H7 (cell line): ENCODE measurements at regions not wholly inside any gene's neighbourhood (a gene's known extent, or its start where the extent isn't known, plus 50 kb on each side); places are given as distances from the start of the nearest gene placed in this dataset.

Experiments used
- DNase-seq: peaks from one replicate; pipeline ENCODE4 v3.0.0; 2012
- H3K27me3 ChIP-seq: 2 replicates; pipeline ENCODE4 v1.6.0; 2011; ENCODE audit warnings: mild to moderate bottlenecking, low read length; ENCODE audit not compliant: control insufficient read depth, insufficient read depth
- H3K36me3 ChIP-seq: replicated peaks from 2 replicates; pipeline ENCODE4 v1.5.1; 2011; ENCODE audit warnings: low read length; ENCODE audit not compliant: control insufficient read depth, insufficient read depth
- H3K4me3 ChIP-seq: 2 replicates; pipeline ENCODE4 v1.5.1; 2011; ENCODE audit warnings: low read depth, mild to moderate bottlenecking, control low read depth, low read length, moderate library complexity; ENCODE audit not compliant: insufficient read depth

- Histone ChIP-seq H3K27me3 (no peaks in the 10 kb centered on the region), H3K4me3 (no peak overlapping the region), H3K36me3 (no peaks in the 10 kb centered on the region)
- DNase-seq, result no peak
Observed at GRCh38 chr1:82907313-82907712, 1091.6 kb downstream of the TTLL7 start.

- no peak for DNase-seq
- Histone ChIP-seq H3K4me3 (no peak overlapping the region), H3K27me3 (no peaks in the 10 kb centered on the region), H3K36me3 (no peaks in the 10 kb centered on the region)
Observed at GRCh38 chr1:82903626-82904025, 1095.3 kb downstream of the TTLL7 start.

GRCh38 chr1:82901561-82901960 is 1097.4 kb downstream of the TTLL7 start:
- no peak for DNase-seq
- H3K4me3 ChIP-seq, result no peak overlapping the region
- no peaks in the 10 kb centered on the region for H3K36me3 ChIP-seq
- no peaks in the 10 kb centered on the region for H3K27me3 ChIP-seq

GRCh38 chr1:82901118-82901517 is 1097.8 kb downstream of the TTLL7 start:
- Histone ChIP-seq H3K27me3 (no peaks in the 10 kb centered on the region), H3K4me3 (no peak overlapping the region), H3K36me3 (no peaks in the 10 kb centered on the region)
- no peak for DNase-seq

GRCh38 chr1:82899017-82899416 is 1098.3 kb downstream of the ADGRL2 start:
- Histone ChIP-seq H3K27me3 (no peaks in the 10 kb centered on the region), H3K4me3 (no peak overlapping the region), H3K36me3 (no peaks in the 10 kb centered on the region)
- DNase-seq, result no peak

- Histone ChIP-seq H3K36me3 (no peaks in the 10 kb centered on the region), H3K27me3 (no peaks in the 10 kb centered on the region), H3K4me3 (no peak overlapping the region)
- no peak for DNase-seq
Observed at GRCh38 chr1:82897549-82897948, 1096.8 kb downstream of the ADGRL2 start.

GRCh38 chr1:82896036-82896435 is 1095.3 kb downstream of the ADGRL2 start:
- no peak overlapping the region for H3K4me3 ChIP-seq
- no peaks in the 10 kb centered on the region for H3K36me3 ChIP-seq
- H3K27me3 ChIP-seq, result no peaks in the 10 kb centered on the region
- DNase-seq, result no peak

- no peaks in the 10 kb centered on the region for H3K27me3 ChIP-seq
- no peaks in the 10 kb centered on the region for H3K36me3 ChIP-seq
- no peak for DNase-seq
- H3K4me3 ChIP-seq, result no peak overlapping the region
Observed at GRCh38 chr1:82894635-82895034, 1093.9 kb downstream of the ADGRL2 start.

GRCh38 chr1:82893712-82894470 is 1093.2 kb downstream of the ADGRL2 start:
- Histone ChIP-seq H3K27me3 (no peaks in the 10 kb centered on the region), H3K4me3 (no peak overlapping the region), H3K36me3 (no peaks in the 10 kb centered on the region)
- no peak for DNase-seq

GRCh38 chr1:82880506-82880905 is 1079.8 kb downstream of the ADGRL2 start:
- DNase-seq, result no peak
- Histone ChIP-seq H3K27me3 (no peaks in the 10 kb centered on the region), H3K4me3 (no peak overlapping the region), H3K36me3 (no peaks in the 10 kb centered on the region)

GRCh38 chr1:82879701-82880305 is 1079.1 kb downstream of the ADGRL2 start:
- H3K36me3 ChIP-seq, result no peaks in the 10 kb centered on the region
- no peak overlapping the region for H3K4me3 ChIP-seq
- H3K27me3 ChIP-seq, result no peaks in the 10 kb centered on the region
- DNase-seq, result no peak

- no peak for DNase-seq
- H3K36me3 ChIP-seq, result no peaks in the 10 kb centered on the region
- no peak overlapping the region for H3K4me3 ChIP-seq
- H3K27me3 ChIP-seq, result no peaks in the 10 kb centered on the region
Observed at GRCh38 chr1:82875170-82875569, 1074.4 kb downstream of the ADGRL2 start.

- Histone ChIP-seq H3K4me3 (no peak overlapping the region), H3K36me3 (no peaks in the 10 kb centered on the region), H3K27me3 (no peaks in the 10 kb centered on the region)
- no peak for DNase-seq
Observed at GRCh38 chr1:82874041-82874440, 1073.3 kb downstream of the ADGRL2 start.

- Histone ChIP-seq H3K4me3 (no peak overlapping the region), H3K36me3 (no peaks in the 10 kb centered on the region), H3K27me3 (no peaks in the 10 kb centered on the region)
- DNase-seq, result no peak
Observed at GRCh38 chr1:82870332-82870731, 1069.6 kb downstream of the ADGRL2 start.

- no peaks in the 10 kb centered on the region for H3K36me3 ChIP-seq
- H3K4me3 ChIP-seq, result no peak overlapping the region
- no peaks in the 10 kb centered on the region for H3K27me3 ChIP-seq
- DNase-seq, result no peak
Observed at GRCh38 chr1:82867781-82868180, 1067.0 kb downstream of the ADGRL2 start.
